Stomach (tissue), 4 donors: ENCODE measurements at regions not wholly inside any gene's neighbourhood (a gene's known extent, or its start where the extent isn't known, plus 50 kb on each side); places are given as distances from the start of the nearest gene placed in this dataset.

ENCODE experiments used
- POLR2A ChIP-seq, 4 donors: fragments of 450-650 bp; IDR thresholded peaks; one replicate each; pipeline ENCODE4 v1.6.1; 2016; ENCODE audit warnings: antibody characterized with exemption in 4 of 4, control low read depth in 2 of 4, mild to moderate bottlenecking in 1 of 4, moderate library complexity in 1 of 4
- POLR2AphosphoS5 ChIP-seq, 3 donors: sonication (generic); formaldehyde crosslinking; IDR thresholded peaks; one replicate each; pipeline ENCODE4 v1.6.1; 2016; ENCODE audit warnings: antibody characterized with exemption in 3 of 3
- TF ChIP-seq, protein P1 (sequence below), 7 experiments: fragments of 450-650 bp in 4 of 7; fragments of 200-600 bp in 3 of 7; sonication (generic) in 3 of 7; IDR thresholded peaks; one replicate each; pipeline ENCODE4 v1.5.1; 2016 to 2019; ENCODE audit warnings: antibody characterized with exemption in 7 of 7, control low read depth in 2 of 7, mild to moderate bottlenecking in 1 of 7

DNA sequence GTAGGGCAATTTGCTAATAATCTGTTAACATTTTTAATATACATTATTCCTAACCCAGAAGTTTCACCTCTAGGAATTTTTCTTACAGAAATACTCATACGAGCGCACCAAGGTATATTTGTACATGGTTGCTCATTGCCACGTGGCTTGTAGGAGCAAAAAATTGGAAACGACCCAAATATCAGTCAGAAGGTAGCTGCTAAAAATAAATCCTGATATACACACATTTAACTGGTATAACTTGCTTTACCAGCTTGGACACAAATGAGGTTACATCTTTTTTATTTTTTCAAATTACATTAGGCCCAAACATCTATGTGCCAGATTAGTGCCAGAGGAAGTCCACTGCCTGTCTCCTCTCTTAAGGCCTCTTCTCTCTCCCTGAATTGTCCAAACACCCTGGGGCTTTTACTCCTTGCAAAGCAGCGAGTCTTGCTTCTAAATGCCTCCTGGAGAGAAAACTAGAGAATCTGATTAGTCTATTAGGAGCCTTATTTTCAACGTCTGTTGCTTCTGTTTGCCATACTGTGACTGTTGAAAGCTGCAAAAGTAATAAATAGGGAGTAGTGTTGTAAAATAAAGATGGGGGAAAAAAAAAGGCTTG lies 92.0 kb upstream of the SSBP2 start:
- TF ChIP-seq POLR2AphosphoS5 (IDR thresholded peaks at IDR 0.05) (peak in 1 of 3 donors; percentile 22), POLR2A (IDR thresholded peaks at IDR 0.05) (no peak)
- TF ChIP-seq, protein P1, sequence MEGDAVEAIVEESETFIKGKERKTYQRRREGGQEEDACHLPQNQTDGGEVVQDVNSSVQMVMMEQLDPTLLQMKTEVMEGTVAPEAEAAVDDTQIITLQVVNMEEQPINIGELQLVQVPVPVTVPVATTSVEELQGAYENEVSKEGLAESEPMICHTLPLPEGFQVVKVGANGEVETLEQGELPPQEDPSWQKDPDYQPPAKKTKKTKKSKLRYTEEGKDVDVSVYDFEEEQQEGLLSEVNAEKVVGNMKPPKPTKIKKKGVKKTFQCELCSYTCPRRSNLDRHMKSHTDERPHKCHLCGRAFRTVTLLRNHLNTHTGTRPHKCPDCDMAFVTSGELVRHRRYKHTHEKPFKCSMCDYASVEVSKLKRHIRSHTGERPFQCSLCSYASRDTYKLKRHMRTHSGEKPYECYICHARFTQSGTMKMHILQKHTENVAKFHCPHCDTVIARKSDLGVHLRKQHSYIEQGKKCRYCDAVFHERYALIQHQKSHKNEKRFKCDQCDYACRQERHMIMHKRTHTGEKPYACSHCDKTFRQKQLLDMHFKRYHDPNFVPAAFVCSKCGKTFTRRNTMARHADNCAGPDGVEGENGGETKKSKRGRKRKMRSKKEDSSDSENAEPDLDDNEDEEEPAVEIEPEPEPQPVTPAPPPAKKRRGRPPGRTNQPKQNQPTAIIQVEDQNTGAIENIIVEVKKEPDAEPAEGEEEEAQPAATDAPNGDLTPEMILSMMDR (IDR thresholded peaks at IDR 0.05): no peak
